MG63 (cell line): ENCODE measurements at regions not wholly inside any gene's neighbourhood (a gene's known extent, or its start where the extent isn't known, plus 50 kb on each side); places are given as distances from the start of the nearest gene placed in this dataset.

Experiments used
- DNase-seq: peaks from one replicate; pipeline ENCODE4 v3.0.0-alpha.2; 2020
- H3K27me3 ChIP-seq: fragments of 250-450 bp; sonication (Bioruptor Pico); 2 replicates; pipeline ENCODE4 v1.5.1; 2020; ENCODE audit warnings: mild to moderate bottlenecking, moderate library complexity
- H3K36me3 ChIP-seq: fragments of 250-450 bp; sonication (Bioruptor Pico); 2 replicates; pipeline ENCODE4 v1.5.1; 2020; ENCODE audit warnings: mild to moderate bottlenecking, moderate library complexity
- H3K4me3 ChIP-seq: fragments of 250-450 bp; sonication (Bioruptor Pico); 2 replicates; pipeline ENCODE4 v1.5.1; 2020; ENCODE audit warnings: mild to moderate bottlenecking, moderate library complexity
- H3K9me3 ChIP-seq: fragments of 250-450 bp; sonication (Bioruptor Pico); 2 replicates; pipeline ENCODE4 v1.5.1; 2020; ENCODE audit warnings: mild to moderate bottlenecking, moderate library complexity

DNA sequence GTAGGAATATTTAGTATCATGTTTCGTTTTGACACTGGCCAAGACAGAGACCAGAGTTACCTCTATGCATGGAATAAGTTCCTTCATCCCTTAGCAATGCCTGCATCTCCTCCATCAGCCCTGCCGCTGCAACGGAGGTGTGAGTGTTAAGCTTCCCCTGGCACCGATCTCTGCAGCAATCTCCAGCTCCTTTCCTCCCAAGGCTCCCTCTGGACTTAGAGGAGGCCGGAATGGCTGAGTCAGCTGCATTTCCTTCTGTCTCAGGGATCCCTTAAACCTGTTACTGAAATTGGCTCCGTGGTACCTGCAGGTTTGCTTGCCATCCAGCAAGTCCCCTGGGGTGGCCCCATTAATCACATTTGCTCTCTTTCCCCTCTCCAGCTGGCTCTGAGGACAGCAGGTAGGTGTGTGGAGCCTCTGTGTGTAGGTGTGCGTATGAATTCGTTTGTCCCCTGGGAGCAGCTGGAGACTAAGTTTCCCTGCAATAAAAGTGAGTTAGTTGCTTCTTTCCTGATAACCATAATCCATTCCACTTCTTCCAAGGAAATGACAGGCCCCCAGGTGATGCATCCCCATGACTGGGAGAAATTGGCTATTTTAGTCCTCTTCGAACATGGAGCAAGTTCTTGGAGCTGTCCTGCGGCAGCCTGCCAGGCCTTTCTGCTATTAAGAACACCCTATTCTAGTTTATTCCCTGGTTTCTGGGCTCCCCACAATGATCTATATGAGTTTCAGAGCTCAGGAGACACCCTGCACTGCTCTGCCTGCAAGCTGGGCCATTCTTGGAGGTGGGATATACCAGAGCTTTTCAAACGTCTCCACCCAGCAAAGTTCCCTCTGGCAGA, 457.2 kb upstream of the CADM1 start:
- H3K27me3 ChIP-seq = no peaks in the 10 kb centered on the region
- DNase-seq = no peak

DNA sequence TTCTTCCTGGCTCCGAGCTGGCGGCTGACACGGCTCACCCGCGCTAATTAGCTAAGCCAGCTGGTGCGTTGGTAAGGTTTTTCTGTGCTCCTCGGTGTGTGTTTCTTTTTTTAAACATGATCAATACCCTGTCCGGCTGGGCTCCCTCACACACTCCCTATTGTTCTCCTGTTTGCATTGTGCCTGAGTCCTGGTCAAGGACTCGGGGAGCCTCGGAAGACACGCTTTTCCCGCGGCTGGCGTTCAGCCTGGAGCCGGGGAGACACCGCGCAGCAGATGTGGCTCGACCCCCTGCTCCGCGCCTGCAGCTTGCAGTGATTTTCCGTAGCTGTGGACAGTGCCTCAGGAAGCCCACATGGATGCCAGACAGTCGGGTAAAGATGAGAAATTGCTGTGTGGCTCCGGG, 454.9 kb upstream of the CADM1 start:
- no peaks in the 10 kb centered on the region for H3K36me3 ChIP-seq
- no peak overlapping the region for H3K4me3 ChIP-seq
- H3K27me3 ChIP-seq = no peaks in the 10 kb centered on the region
- H3K9me3 ChIP-seq = no peaks in the 10 kb centered on the region
- DNase-seq = no peak

More for the DNA sequence above, 457.2 kb upstream of the CADM1 start:
- H3K9me3 ChIP-seq = no peaks in the 10 kb centered on the region
- H3K36me3 ChIP-seq = no peaks in the 10 kb centered on the region
- no peak overlapping the region for H3K4me3 ChIP-seq

DNA sequence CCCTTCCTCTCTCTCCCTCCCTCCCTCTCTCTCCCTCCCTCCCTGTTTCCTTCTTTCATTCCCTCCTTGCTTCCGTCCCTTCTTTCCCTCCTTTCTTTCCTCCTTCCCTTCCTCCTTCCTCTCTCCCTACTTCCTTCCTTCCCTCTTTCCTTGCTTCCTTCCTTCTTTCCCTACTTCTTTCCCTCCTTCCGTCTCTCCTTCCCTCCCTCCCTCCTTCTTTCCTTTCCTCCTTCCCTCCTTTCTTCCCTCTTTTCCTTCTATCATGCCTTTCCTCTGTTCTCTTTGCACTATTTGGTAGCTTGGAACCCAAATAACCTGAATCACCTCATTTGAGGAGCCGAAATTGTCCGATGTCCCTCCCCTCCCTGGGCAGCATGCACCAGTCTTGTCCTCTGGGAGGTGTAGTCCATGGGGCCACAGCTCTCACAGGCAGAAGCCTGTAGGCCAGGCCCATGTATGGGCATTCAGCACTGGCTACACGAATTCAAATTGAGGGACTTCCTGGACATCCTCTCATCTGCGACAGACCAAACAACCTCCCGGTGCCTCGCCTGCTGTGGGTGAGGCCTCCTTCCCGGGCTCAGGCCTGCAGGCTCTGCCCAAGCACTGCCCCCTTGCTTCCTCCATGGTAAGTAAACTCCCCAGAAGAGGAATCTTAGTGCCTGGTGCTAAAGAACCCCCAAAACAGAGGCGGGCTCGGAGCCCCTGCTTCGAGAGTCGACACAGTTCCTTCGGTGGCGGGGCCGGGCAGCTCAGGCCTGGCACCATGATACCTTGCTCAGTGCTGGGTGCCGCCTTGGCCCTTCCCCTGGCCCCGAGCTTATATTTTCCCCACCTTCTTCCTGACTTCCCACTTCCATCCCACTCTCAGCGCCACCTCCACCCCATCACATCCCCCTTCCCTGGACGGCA, 454.1 kb upstream of the CADM1 start:
- Histone ChIP-seq H3K36me3 (no peaks in the 10 kb centered on the region), H3K27me3 (no peaks in the 10 kb centered on the region), H3K4me3 (no peak overlapping the region), H3K9me3 (no peaks in the 10 kb centered on the region)
- no peak for DNase-seq

GRCh38 chr11:115955803-115956202, 451.6 kb upstream of the CADM1 start:
- Histone ChIP-seq H3K36me3 (no peaks in the 10 kb centered on the region), H3K27me3 (no peaks in the 10 kb centered on the region), H3K9me3 (peaks cover 3% of the 10 kb centered on the region), H3K4me3 (no peak overlapping the region)
- no peak for DNase-seq

DNA sequence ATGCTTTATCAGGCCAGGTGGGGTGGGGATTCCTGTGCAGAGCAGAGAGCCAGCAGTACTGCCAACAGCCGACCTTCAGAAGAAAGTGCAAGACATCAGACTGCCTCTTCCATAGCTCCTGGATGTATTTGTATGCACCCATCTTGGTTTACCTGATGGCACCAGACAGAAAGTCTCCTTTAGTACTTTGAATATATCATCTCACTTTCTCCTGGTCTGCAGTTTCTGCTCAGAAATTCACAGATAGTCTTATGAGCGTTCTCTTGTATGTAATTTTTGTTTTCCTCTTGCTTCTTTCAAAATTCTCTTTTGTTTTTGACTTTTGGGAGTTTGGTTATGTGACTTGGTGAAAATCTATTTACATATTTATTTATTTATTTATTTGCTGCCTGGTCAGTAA, 446.4 kb upstream of the CADM1 start:
- no peak for DNase-seq
- Histone ChIP-seq H3K27me3 (no peaks in the 10 kb centered on the region), H3K4me3 (no peak overlapping the region), H3K36me3 (no peaks in the 10 kb centered on the region), H3K9me3 (peaks cover 11% of the 10 kb centered on the region)

DNA sequence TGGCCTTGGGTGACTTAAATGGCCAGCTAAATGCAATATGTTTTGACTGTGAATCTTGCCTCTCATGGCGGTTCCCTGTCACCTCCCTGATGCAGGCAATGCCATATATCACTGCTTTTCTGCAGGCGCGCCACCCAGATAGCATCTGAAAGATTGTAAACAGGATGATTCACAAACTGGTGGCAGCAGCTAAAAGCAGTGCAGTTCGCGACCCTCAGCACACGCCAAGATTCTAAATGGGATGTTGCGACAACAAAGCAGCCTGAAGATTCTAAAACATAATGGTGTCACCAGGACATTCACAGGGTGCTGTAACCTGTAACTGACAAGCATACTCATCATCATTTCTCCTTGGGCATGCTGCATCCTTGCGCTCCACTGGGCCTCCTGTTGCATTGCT, 440.4 kb upstream of the CADM1 start:
- DNase-seq = no peak
- H3K36me3 ChIP-seq = no peaks in the 10 kb centered on the region
- no peak overlapping the region for H3K4me3 ChIP-seq
- no peaks in the 10 kb centered on the region for H3K27me3 ChIP-seq
- peaks cover 3% of the 10 kb centered on the region for H3K9me3 ChIP-seq

DNA sequence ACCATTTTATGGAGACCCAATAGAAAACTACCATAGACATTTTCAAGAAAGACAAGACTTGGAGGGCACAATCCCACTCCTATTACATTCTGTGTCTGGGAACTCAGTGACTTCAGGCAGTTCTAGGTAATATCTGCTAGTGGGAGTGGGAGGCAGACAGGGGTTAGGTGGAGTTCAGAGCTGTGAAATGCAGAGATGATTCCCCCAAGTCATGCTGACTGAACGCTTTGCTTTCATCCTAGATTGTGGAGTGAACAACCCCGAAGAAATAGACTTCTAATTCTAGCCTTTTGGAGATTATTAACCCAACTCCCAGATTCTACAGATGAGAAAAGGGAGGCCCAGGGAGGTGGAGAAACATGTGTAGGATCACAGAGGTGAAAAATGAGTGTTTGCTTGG, 437.8 kb upstream of the CADM1 start:
- DNase-seq = no peak
- H3K36me3 ChIP-seq = no peaks in the 10 kb centered on the region
- H3K9me3 ChIP-seq = no peaks in the 10 kb centered on the region
- H3K27me3 ChIP-seq = no peaks in the 10 kb centered on the region; the same call in 1 of the 2 replicates
- H3K4me3 ChIP-seq = no peak overlapping the region

GRCh38 chr11:115941481-115941993, 437.3 kb upstream of the CADM1 start:
- Histone ChIP-seq H3K4me3 (no peak overlapping the region), H3K36me3 (no peaks in the 10 kb centered on the region), H3K9me3 (no peaks in the 10 kb centered on the region), H3K27me3 (no peaks in the 10 kb centered on the region; the same call in 1 of the 2 replicates)
- DNase-seq = peak; percentile 93

- Histone ChIP-seq H3K4me3 (no peak overlapping the region), H3K9me3 (no peaks in the 10 kb centered on the region), H3K36me3 (no peaks in the 10 kb centered on the region), H3K27me3 (no peaks in the 10 kb centered on the region; the same call in 1 of the 2 replicates)
- DNase-seq = no peak
Measured at GRCh38 chr11:115941044-115941443, 436.8 kb upstream of the CADM1 start.

- DNase-seq = no peak
- no peak overlapping the region for H3K4me3 ChIP-seq
- no peaks in the 10 kb centered on the region for H3K36me3 ChIP-seq
- no peaks in the 10 kb centered on the region for H3K9me3 ChIP-seq
- no peaks in the 10 kb centered on the region; the same call in 1 of the 2 replicates for H3K27me3 ChIP-seq
Measured at GRCh38 chr11:115939731-115940421, 435.7 kb upstream of the CADM1 start.

- no peaks in the 10 kb centered on the region for H3K9me3 ChIP-seq
- H3K4me3 ChIP-seq = no peak overlapping the region
- H3K27me3 ChIP-seq = no peaks in the 10 kb centered on the region; the same call in 1 of the 2 replicates
- DNase-seq = peak; percentile 33
- H3K36me3 ChIP-seq = no peaks in the 10 kb centered on the region
Measured at GRCh38 chr11:115939104-115939730, 435.0 kb upstream of the CADM1 start.

DNA sequence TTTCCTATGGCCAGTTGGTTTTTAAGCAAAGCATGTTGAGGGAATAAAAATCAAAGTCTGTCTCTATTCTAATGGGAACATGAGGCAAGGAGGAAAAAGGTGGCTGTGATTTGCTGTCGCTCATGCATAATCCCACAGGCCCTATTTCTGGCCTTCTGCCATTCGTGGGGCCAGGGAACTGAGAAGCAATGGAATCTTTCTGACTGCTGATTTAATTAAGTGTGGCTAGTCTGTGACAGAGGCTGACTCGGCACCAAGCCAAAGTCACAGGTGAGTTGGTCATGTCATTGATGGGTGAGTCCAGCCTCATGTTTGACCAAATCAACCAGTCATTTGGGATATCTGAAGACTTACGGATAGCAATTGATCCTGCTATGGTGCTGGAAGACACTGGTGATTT, 429.3 kb upstream of the CADM1 start:
- DNase-seq = no peak
- H3K27me3 ChIP-seq = no peaks in the 10 kb centered on the region; the same call in 1 of the 2 replicates
- no peaks in the 10 kb centered on the region for H3K9me3 ChIP-seq
- H3K36me3 ChIP-seq = no peaks in the 10 kb centered on the region
- H3K4me3 ChIP-seq = no peak overlapping the region

DNA sequence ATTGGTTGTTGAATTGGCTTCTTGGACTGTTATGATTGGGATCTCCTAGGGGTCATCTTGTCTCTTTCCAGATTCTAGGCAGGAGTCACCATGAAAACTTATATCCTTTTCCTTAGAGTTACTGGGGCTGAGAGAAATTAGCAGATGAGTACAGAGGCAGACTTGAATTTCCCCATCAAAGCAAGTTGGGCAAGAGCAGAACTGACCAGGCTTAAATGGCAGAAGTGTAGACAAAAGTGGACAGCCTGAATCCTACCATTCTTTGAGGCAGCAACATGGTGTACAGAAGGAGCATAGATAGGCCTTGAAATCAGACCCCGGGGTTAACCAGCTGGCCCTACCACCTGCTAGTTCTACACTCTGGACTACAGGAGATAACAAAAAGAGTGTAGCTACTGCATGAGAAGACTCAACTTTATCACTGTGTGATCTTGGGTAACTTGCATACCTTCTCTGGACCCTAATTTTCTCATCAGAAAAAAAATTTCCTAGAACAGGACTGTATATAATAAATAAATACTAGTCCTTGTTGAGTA, 427.4 kb upstream of the CADM1 start:
- no peaks in the 10 kb centered on the region for H3K36me3 ChIP-seq
- no peaks in the 10 kb centered on the region for H3K27me3 ChIP-seq
- no peak for DNase-seq
- no peak overlapping the region for H3K4me3 ChIP-seq
- no peaks in the 10 kb centered on the region for H3K9me3 ChIP-seq

- H3K9me3 ChIP-seq = no peaks in the 10 kb centered on the region
- H3K4me3 ChIP-seq = no peak overlapping the region
- DNase-seq = no peak
- H3K27me3 ChIP-seq = no peaks in the 10 kb centered on the region
- H3K36me3 ChIP-seq = no peaks in the 10 kb centered on the region
Measured at GRCh38 chr11:115930886-115931547, 426.8 kb upstream of the CADM1 start.

DNA sequence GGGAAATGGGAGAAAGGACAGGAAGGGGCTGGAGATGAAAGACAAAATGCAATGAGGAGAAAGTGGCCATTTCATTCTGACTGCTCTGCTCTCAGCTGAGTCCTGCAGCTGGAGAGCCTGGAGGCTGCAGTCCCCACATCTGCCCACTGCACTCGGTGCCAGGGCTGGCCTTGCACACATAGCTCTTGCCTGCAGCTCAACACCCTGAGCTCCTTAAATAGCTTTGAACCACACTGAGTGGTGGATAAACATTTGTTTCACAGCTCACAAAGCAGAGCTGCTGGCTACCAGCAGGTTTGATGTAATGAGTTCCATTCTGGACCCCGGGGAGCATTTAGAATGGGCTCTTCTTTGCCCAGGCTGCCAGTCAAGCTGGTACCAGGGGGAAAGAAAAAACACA, 426.1 kb upstream of the CADM1 start:
- DNase-seq = no peak
- Histone ChIP-seq H3K27me3 (no peaks in the 10 kb centered on the region), H3K36me3 (no peaks in the 10 kb centered on the region), H3K4me3 (no peak overlapping the region), H3K9me3 (no peaks in the 10 kb centered on the region)
